Anterior cingulate cortex (tissue), 58 donors: ENCODE measurements at regions not wholly inside any gene's neighbourhood (a gene's known extent, or its start where the extent isn't known, plus 50 kb on each side); places are given as distances from the start of the nearest gene placed in this dataset.
A peak's percentile ranks its signal among the peaks of the same experiment; 100 is the strongest.
"Not testable (repeated sequence)": the region's sequence is repeated elsewhere in the genome, so short reads cannot be mapped to it uniquely, and the experiment has no call there.

ENCODE experiments used
- DNase-seq, 58 donors: peaks; one replicate each; lab custom pipeline; 2025; lab: John Stamatoyannopoulos, UW

GRCh38 chr20:47990507-47991150, 205.3 kb upstream of the SULF2 start:
- no peak for DNase-seq

- DNase-seq = no peak
Measured at GRCh38 chr20:47989957-47990356, 204.7 kb upstream of the SULF2 start.

- no peak for DNase-seq
Measured at GRCh38 chr20:47988676-47989075, 203.4 kb upstream of the SULF2 start.

GRCh38 chr20:47985092-47985850, 200.0 kb upstream of the SULF2 start:
- DNase-seq = no peak

GRCh38 chr20:47984437-47984836, 199.2 kb upstream of the SULF2 start:
- no peak for DNase-seq

- DNase-seq = not testable (repeated sequence)
Measured at GRCh38 chr20:47983642-47984041, 198.4 kb upstream of the SULF2 start.

- DNase-seq = no peak
Measured at GRCh38 chr20:47982574-47983360, 197.5 kb upstream of the SULF2 start.

- no peak for DNase-seq
Measured at GRCh38 chr20:47981222-47981621, 195.9 kb upstream of the SULF2 start.

- DNase-seq = no peak
Measured at GRCh38 chr20:47980336-47981177, 195.3 kb upstream of the SULF2 start.

- not testable (repeated sequence) for DNase-seq
Measured at GRCh38 chr20:47979361-47980095, 194.2 kb upstream of the SULF2 start.

GRCh38 chr20:47978428-47979120, 193.3 kb upstream of the SULF2 start:
- not testable (repeated sequence) for DNase-seq

- DNase-seq = peak in 1 of 58 donors; percentile 8
Measured at GRCh38 chr20:47977789-47978252, 192.5 kb upstream of the SULF2 start.

GRCh38 chr20:47977017-47977788, 191.9 kb upstream of the SULF2 start:
- DNase-seq = not testable (repeated sequence)

GRCh38 chr20:47974234-47974878, 189.1 kb upstream of the SULF2 start:
- no peak for DNase-seq

GRCh38 chr20:47973519-47974233, 188.4 kb upstream of the SULF2 start:
- peak in 1 of 58 donors; percentile 8 for DNase-seq

GRCh38 chr20:47972916-47973309, 187.6 kb upstream of the SULF2 start:
- no peak for DNase-seq
